ENCODE measurements at regions not wholly inside any gene's neighbourhood (a gene's known extent, or its start where the extent isn't known, plus 50 kb on each side); places are given as distances from the start of the nearest gene placed in this dataset.
"Not testable (repeated sequence)": the region's sequence is repeated elsewhere in the genome, so short reads cannot be mapped to it uniquely, and the experiment has no call there.

- DNase-seq = peak; percentile 32
Observed at GRCh38 chr6:80440496-80441115, 334.1 kb downstream of the BCKDHB start.

DNA sequence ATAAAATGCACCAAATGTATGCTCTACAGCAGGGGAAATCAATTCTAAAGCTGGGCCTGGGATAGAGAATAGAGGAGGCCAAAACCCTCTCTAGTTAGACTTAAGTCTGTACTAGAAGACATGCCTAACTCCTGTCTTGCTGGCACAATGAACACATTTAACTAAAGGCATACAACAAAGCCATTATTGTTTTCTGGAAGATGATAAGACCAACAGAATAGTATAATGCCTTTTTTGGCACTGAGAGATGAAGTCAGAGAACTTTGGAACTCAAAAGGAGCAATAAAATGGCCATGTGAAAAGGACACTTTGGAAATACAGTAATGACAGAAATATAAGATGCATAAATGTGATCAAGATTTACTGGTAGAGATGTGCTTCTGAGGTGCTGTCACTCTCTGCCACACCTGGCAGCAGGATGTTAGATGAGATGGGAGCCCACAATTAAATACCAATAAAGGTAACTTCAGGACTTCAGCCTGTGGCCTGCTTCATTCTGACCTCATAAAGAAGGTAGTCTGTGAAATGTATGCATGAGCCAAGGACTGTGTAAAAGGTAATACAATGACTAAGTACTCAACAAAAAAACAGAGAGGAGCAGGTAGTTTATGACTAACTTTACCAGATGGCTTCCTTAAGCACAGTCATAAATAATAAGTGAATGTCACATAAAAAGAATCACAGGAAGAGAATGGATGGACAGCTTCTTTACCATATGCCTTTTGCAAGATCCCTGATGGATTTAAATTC, 333.4 kb downstream of the BCKDHB start:
- no peak for DNase-seq

GRCh38 chr6:80438772-80439171, 332.3 kb downstream of the BCKDHB start:
- peak; percentile 64 for DNase-seq

DNA sequence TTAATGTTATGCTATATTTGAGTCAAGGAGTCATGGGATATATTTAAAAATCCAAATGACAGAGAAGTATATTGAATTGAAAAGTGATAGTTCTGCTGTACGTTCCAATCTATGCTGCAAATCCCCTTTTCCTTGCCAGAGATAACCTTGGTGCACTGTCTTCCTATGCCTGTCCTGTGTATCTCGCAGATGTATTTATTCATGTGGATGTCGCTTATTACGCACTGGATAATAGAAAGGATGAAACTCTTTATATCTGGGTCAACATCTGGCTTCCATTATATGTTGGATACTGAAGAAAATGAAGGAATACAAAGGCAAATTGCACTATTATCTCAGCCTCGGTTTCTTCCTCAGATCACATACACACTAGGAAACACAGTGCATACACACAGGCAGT, 331.3 kb downstream of the BCKDHB start:
- DNase-seq = no peak

DNA sequence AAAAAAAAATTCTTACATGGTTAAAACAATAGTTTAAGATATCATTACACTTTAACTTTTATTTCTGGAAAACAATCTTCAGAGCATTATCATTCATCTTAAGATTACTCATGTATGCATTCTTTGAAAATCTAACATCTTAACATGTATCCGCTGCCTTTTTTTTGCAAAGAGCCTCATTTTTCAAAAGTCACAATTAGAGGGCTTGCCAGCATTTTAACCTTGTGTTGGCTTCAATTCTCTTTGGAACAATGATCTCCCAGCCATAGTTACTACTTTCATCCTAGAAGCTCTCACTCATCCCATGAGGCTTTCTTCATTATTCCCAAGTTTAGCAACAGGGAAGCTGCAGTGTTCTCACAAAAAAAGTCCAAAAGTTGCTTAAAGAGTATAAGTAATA, 330.8 kb downstream of the BCKDHB start:
- DNase-seq = no peak

- no peak for DNase-seq
Observed at GRCh38 chr6:80436663-80437062, 330.2 kb downstream of the BCKDHB start.

DNA sequence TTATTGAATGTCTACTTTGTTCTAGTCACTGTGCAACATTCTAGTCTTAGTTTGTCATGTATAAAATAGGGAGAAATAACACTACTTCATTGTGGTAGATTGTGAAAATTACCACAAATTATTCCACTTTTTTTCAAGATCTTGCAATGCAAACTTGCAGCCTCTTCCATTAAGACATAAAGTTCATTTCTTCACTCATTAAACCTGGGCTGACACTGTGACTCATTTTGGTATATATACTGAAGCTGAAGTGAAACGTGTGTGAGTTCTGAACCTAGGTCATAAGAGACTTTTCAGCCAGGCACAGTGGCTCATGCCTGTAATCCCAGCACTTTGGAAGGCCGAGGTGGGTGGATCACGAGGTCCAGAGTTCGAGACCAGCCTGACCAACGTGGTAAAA, 329.0 kb downstream of the BCKDHB start:
- no peak for DNase-seq

DNA sequence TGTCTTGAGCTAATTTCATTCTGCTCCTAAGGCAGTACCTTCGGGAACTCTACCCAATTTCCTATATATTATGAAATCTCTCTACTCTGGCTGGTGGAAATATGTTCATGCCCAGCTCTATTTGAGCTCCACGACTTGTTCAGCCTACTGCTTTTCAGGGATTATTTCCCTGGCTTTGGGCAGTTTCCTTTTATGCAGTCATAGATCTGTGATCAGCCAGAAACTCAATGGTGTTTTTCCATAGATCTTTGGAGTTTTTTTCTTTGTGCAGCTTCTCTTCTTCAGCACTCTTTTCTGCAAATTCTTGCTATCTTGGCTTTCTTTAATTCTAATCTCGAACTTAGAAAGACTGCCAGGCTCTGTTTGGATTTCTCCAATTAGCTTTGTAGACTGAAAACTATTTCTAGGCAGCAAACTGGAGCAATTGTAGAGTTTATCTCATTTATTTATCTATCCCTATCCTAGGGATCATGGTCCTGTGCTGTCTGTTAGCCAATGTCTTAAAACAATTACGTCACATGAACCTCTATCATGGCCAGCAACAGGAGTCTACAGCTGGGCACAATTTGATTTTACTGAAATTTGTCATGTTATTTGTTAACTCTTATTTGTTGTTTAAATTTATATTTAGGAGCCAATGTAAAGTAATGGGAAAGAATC, 328.4 kb downstream of the BCKDHB start:
- DNase-seq = no peak

DNA sequence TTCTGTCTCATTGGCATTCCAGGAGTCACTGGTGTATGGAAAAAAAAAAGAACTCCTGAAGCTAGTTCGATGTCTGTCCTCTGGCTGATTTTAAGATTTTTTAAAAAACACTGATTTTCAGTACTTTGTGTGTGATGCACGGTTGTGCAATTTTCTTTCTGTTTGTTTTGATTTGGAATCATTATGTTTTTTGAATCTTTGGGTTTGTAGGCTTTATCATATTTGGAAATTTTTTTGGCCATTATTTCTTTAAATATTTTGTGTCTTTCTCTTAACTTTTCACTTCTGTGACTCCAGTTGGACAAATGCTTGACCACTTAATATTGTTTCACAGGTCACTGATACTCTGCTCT, 327.2 kb downstream of the BCKDHB start:
- DNase-seq = no peak

- DNase-seq = no peak
Observed at GRCh38 chr6:80433010-80433672, 326.7 kb downstream of the BCKDHB start.

DNA sequence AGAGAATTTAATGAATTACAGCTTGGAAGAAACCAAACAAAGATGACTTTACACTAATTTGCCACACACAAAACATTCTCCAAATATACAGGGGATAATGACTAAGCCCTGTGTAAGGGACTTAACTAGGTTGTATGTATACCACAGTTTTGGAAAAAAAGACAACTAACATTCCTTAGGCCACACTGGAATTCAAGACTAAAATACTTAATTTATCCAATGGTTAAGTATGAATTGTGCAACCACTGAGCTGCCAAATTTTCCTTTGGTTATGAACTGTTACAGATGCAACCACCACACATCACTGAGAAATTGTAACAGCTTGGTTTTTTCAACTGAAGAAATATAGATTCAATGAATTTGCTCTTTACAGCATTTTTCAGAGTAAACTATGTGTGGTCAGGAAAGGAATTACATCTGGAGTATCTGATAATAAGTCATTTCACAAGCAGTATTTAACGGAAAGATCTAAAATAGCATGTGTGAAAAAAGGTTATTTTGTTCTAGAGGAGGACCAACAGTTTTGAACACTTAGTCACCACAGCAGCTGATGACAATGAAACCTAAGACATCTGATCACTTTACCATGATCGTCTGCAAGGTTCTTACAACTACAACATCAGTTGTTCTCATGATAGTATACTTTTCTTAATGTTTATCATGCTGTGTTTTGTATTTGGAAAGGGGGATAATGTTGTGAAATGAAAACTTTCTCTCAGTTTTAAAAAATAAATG, 318.8 kb downstream of the BCKDHB start:
- no peak for DNase-seq

DNA sequence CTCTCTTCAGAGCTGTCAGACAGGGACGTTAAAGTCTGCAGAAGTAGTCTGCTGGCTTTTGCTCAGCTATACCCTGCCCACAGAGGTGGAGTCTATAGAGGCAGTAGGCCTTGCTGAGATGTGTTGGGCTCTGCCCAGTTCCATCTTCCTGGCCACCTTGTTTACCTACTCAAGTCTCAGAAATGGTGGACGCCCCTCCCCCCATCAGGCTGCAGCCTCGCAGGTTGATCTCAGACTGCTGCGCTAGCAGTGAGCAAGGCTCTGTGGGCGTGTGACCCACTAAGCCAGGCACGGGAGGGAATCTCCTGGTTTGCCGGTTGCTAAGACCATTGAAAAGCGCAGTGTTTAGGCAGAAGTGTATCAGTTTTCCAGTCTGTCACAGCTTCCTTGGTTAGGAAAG, 305.0 kb downstream of the BCKDHB start:
- DNase-seq = no peak

DNA sequence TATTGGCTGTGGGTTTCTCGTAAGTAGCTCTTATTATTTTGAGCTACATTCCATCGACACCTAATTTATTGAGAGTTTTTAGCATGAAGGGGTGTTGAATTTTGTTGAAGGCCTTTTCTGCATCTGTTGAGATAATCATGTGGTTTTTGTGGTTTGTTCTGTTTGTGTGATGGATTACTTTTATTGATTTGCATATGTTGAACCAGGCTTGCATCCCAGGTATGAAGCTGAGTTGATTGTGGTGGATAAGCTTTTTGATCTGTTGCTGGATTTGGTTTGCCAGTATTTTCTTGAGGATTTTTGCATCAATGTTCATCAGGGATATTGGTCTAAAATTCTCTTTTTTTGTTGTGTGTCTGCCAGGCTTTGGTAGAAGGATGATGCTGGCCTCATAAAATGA, 301.5 kb downstream of the BCKDHB start:
- DNase-seq = not testable (repeated sequence)

- DNase-seq = no peak
Observed at GRCh38 chr6:80404889-80405288, 298.4 kb downstream of the BCKDHB start.

- DNase-seq = no peak
Observed at GRCh38 chr6:80403365-80403764, 296.9 kb downstream of the BCKDHB start.

GRCh38 chr6:80402266-80402665, 295.8 kb downstream of the BCKDHB start:
- DNase-seq = no peak
